SK-N-SH treated with all-trans-retinoic acid at 6 μM for 48 hours (cell line): ENCODE measurements at regions not wholly inside any gene's neighbourhood (a gene's known extent, or its start where the extent isn't known, plus 50 kb on each side); places are given as distances from the start of the nearest gene placed in this dataset.

Source experiments
- ZC3H10 ChIP-seq: fragments of 250-450 bp; sonication (Bioruptor Pico); IDR thresholded peaks from 2 replicates; pipeline ENCODE4 v1.5.1; 2021; ENCODE audit warnings: mild to moderate bottlenecking, moderate library complexity
- ZNF565 ChIP-seq: fragments of 450-650 bp; formaldehyde crosslinking; conservative IDR thresholded peaks from 2 replicates; pipeline ENCODE4 v1.5.0; 2020; ENCODE audit warnings: low read depth, mild to moderate bottlenecking, moderate library complexity
- ZNF8 ChIP-seq: fragments of 450-650 bp; formaldehyde crosslinking; IDR thresholded peaks from 2 replicates; pipeline ENCODE4 v1.5.0; 2020; ENCODE audit warnings: mild to moderate bottlenecking, moderate library complexity

DNA sequence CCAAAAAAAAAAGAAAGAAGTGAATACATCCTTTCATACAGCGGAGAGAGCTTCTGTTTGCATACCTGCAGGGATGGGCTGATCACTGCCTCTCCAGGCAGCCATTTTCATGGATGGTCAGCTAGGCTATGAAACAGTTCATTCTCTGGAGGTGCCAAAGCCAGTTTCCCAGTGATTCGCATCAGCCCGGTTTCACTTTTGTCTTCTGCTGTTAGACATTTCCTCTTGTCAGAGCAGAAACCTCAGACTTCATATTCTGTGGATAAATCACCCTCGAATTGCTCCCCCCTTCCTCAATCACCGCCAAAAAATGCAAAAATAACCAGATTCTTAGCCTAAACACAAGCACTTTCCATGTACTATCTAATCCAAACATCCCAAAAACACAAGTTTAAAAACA, 225.6 kb downstream of the ADAMTS9 start:
- TF ChIP-seq ZC3H10 (no peak), ZNF565 (CRISPR knock-in tag) (no peak), ZNF8 (CRISPR knock-in tag) (no peak)
